ENCODE measurements at regions not wholly inside any gene's neighbourhood (a gene's known extent, or its start where the extent isn't known, plus 50 kb on each side); places are given as distances from the start of the nearest gene placed in this dataset.

DNA sequence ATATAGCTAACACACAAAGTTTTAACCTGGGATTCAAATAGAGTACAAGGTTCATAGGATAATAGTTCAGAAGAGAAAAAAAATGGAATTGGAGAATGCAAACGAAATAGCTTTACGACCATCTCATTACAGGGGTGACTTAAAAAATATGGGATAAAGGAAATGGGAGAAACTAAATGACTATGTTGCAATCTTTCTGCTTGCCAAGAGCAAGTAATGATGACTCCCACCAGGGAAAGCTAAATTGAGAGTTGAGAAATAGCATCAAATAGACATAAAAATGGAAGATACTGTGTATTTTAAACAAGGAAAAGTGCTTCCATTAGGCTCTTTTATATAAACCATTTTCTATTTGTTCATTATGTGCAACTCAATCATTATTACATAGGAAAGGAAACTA lies 155.7 kb upstream of the ATXN7L3B start:
- Mint-ChIP-seq H3K36me3 (ENCODE audit: low read depth) (no peaks in the 10 kb centered on the region), H3K4me3 (ENCODE audit: unreplicated experiment) (no peak overlapping the region), H3K9me3 (ENCODE audit: low read depth) (peaks cover 6% of the 10 kb centered on the region), H3K27me3 (ENCODE audit: low read depth) (peaks cover 2% of the 10 kb centered on the region), H3K27ac (ENCODE audit: unreplicated experiment) (no peak overlapping the region), H3K4me1 (ENCODE audit: low read depth) (peaks cover 2% of the 10 kb centered on the region)
- TF ChIP-seq, protein P1, sequence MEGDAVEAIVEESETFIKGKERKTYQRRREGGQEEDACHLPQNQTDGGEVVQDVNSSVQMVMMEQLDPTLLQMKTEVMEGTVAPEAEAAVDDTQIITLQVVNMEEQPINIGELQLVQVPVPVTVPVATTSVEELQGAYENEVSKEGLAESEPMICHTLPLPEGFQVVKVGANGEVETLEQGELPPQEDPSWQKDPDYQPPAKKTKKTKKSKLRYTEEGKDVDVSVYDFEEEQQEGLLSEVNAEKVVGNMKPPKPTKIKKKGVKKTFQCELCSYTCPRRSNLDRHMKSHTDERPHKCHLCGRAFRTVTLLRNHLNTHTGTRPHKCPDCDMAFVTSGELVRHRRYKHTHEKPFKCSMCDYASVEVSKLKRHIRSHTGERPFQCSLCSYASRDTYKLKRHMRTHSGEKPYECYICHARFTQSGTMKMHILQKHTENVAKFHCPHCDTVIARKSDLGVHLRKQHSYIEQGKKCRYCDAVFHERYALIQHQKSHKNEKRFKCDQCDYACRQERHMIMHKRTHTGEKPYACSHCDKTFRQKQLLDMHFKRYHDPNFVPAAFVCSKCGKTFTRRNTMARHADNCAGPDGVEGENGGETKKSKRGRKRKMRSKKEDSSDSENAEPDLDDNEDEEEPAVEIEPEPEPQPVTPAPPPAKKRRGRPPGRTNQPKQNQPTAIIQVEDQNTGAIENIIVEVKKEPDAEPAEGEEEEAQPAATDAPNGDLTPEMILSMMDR (IDR thresholded peaks at IDR 0.05), result no peak
- no peak for DNase-seq (ENCODE audit: low spot score)

DNA sequence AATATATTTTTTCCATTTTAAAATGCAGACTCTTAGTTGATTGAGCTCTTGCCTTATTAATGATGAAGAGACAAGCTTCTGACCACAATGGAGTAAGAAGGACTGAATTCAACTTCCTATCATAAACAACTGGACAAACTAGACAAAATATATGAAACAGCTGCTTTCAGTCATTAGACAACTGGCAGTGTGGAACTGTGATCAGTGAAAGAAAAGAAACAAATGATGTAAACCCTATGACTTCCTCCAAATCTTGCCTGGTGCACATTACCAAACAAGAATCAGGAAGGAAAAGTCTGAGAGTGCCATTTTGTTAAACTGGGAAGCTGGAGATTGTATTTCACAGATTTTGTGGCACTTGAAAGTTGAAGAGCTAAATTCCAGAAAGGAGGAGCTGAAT lies 154.7 kb upstream of the ATXN7L3B start:
- TF ChIP-seq, protein P1 (IDR thresholded peaks at IDR 0.05), result no peak
- Mint-ChIP-seq H3K9me3 (ENCODE audit: low read depth) (peaks cover 6% of the 10 kb centered on the region), H3K4me1 (ENCODE audit: low read depth) (peaks cover 2% of the 10 kb centered on the region), H3K27ac (ENCODE audit: unreplicated experiment) (no peak overlapping the region), H3K4me3 (ENCODE audit: unreplicated experiment) (no peak overlapping the region), H3K27me3 (ENCODE audit: low read depth) (peaks cover 2% of the 10 kb centered on the region), H3K36me3 (ENCODE audit: low read depth) (no peaks in the 10 kb centered on the region)
- DNase-seq (ENCODE audit: low spot score), result no peak

DNA sequence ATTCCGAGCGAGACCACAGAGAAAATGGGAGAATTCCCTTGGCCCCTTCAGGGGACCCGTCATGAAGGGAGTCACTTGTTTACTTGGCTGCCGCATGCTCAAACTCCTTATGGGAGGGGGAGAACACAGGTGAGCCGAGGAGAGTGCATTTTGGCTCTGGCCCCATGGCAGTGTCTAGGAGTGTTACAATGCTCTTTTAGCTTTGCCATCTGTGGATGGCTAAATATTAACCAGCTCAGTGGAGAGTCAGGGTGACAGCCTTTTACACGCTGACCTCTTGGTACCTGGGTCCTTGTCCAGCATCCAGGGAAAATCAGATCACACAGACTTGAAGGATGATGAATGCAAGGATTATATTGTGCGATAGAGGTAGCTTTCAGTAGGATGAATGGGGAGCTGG lies 146.4 kb upstream of the ATXN7L3B start:
- no peaks in the 10 kb centered on the region for H3K36me3 Mint-ChIP-seq (ENCODE audit: low read depth)
- TF ChIP-seq, protein P1 (IDR thresholded peaks at IDR 0.05), result no peak
- no peaks in the 10 kb centered on the region for H3K4me1 Mint-ChIP-seq (ENCODE audit: low read depth)
- DNase-seq (ENCODE audit: low spot score), result no peak
- H3K4me3 Mint-ChIP-seq (ENCODE audit: unreplicated experiment), result no peak overlapping the region
- peaks cover 10% of the 10 kb centered on the region for H3K9me3 Mint-ChIP-seq (ENCODE audit: low read depth)
- H3K27ac Mint-ChIP-seq (ENCODE audit: unreplicated experiment), result no peak overlapping the region
- H3K27me3 Mint-ChIP-seq (ENCODE audit: low read depth), result peaks cover 5% of the 10 kb centered on the region

DNA sequence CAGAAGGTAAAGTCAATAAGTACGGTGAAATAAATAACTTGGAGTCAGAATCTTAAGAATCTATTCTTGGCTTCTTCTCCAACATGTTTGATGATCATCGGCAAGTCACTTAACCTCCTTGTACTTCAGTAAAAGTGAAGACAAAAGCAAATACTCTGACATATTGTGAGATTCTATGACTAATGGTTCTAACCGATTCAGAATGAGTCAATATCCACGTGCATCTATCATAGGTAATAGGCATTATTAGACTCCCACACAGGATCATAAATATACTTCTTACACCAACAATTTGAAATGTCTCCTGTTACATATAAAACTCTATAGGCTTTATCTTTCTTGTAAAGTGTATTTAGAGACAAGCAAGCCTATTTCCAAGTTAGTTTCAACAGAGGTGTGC lies 144.4 kb upstream of the ATXN7L3B start:
- Mint-ChIP-seq H3K4me1 (ENCODE audit: low read depth) (no peaks in the 10 kb centered on the region), H3K27ac (ENCODE audit: unreplicated experiment) (no peak overlapping the region), H3K4me3 (ENCODE audit: unreplicated experiment) (no peak overlapping the region), H3K27me3 (ENCODE audit: low read depth) (peaks cover 8% of the 10 kb centered on the region), H3K36me3 (ENCODE audit: low read depth) (no peaks in the 10 kb centered on the region), H3K9me3 (ENCODE audit: low read depth) (peaks cover 9% of the 10 kb centered on the region)
- DNase-seq (ENCODE audit: low spot score), result no peak
- TF ChIP-seq, protein P1 (IDR thresholded peaks at IDR 0.05), result no peak

DNA sequence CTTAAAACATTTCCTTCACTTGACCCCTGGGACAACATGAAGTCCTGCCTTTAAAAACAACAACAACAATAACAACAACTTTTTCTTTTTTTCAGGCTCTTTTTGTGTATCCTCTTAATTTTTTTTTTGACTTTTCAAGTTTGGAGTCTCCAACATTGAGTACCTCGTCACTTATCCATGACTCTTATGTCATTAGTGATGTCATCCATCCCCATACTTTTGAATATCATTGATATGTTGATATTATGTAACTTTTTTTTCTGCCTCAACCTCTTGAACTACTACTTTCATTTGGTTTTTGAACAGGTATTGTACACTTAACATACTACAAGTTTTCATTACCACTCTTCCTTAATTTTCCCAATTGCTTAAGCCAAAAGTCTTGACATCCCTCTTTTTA lies 143.0 kb upstream of the ATXN7L3B start:
- Mint-ChIP-seq H3K27ac (ENCODE audit: unreplicated experiment) (no peak overlapping the region), H3K9me3 (ENCODE audit: low read depth) (peaks cover 9% of the 10 kb centered on the region), H3K36me3 (ENCODE audit: low read depth) (no peaks in the 10 kb centered on the region), H3K4me3 (ENCODE audit: unreplicated experiment) (no peak overlapping the region), H3K27me3 (ENCODE audit: low read depth) (peaks cover 8% of the 10 kb centered on the region), H3K4me1 (ENCODE audit: low read depth) (no peaks in the 10 kb centered on the region)
- TF ChIP-seq, protein P1 (IDR thresholded peaks at IDR 0.05), result no peak
- no peak for DNase-seq (ENCODE audit: low spot score)

Measured in chondrocyte (in vitro differentiated cells).